Activated B cell treated with CpG ODN at 0.5 μM for 24 hours (primary cell): ENCODE measurements at regions not wholly inside any gene's neighbourhood (a gene's known extent, or its start where the extent isn't known, plus 50 kb on each side); places are given as distances from the start of the nearest gene placed in this dataset.

Experiments
- ATAC-seq: fragments of 200-7000 bp; cut with Tn5 transposase; one replicate; pipeline ENCODE4 v1.10.0; 2021; ENCODE audit warnings: low read depth, mild to moderate bottlenecking, moderate library complexity
- CTCF ChIA-PET: fragments of 350-600 bp; sonication (Branson Sonifier 250); formaldehyde crosslinking; loops from one replicate; lab custom pipeline; 2021; ENCODE audit warnings: antibody characterized with exemption; lab: Charles Lee
- POLR2A ChIA-PET: fragments of 350-600 bp; sonication (Branson Sonifier 250); formaldehyde crosslinking; loops from one replicate; lab custom pipeline; 2021; ENCODE audit warnings: antibody characterized with exemption; lab: Charles Lee
- DNase-seq: peaks from one replicate; pipeline ENCODE4 v3.0.0; 2022
- H3K27ac Mint-ChIP-seq: one replicate; pipeline ENCODE4 v1.8.0; 2020; ENCODE audit warnings: mixed read lengths
- H3K27me3 Mint-ChIP-seq: one replicate; pipeline ENCODE4 v1.8.0; 2021; ENCODE audit warnings: mixed read lengths
- H3K36me3 Mint-ChIP-seq: one replicate; pipeline ENCODE4 v1.8.0; 2021; ENCODE audit warnings: low read depth, mixed read lengths
- H3K4me1 Mint-ChIP-seq: one replicate; pipeline ENCODE4 v1.8.0; 2021; ENCODE audit warnings: mixed read lengths
- H3K4me3 Mint-ChIP-seq: one replicate; pipeline ENCODE4 v1.8.0; 2020; ENCODE audit warnings: mild to moderate bottlenecking, mixed read lengths
- H3K9me3 Mint-ChIP-seq: one replicate; pipeline ENCODE4 v1.8.0; 2020; ENCODE audit warnings: mixed read lengths
- CTCF ChIP-seq: fragments of 200-600 bp; IDR thresholded peaks from one replicate; pipeline ENCODE4 v1.8.0; 2022; ENCODE audit warnings: antibody characterized with exemption, mild to moderate bottlenecking
- intact Hi-C: fragments of 100-400 bp; cut with micrococcal nuclease; formaldehyde crosslinking; loops from one replicate; pipeline ENCODE4 v1.15.1; 2024

GRCh38 chr17:31588512-31588911, 197.0 kb downstream of the RAB11FIP4 start:
- Mint-ChIP-seq H3K27me3 (no peaks in the 10 kb centered on the region), H3K4me3 (no peak overlapping the region), H3K27ac (no peak overlapping the region)

GRCh38 chr17:31588034-31588433, 196.6 kb downstream of the RAB11FIP4 start:
- no peak for TF ChIP-seq CTCF
- ATAC-seq (no peak), DNase-seq (no peak)
- intact Hi-C loops: no loop called here
- CTCF ChIA-PET: no interaction called here
- Mint-ChIP-seq H3K4me3 (no peak overlapping the region), H3K27me3 (no peaks in the 10 kb centered on the region), H3K27ac (no peak overlapping the region), H3K4me1 (peaks cover 2% of the 10 kb centered on the region), H3K9me3 (no peaks in the 10 kb centered on the region), H3K36me3 (no peaks in the 10 kb centered on the region)
- POLR2A ChIA-PET: no interaction called here

More at GRCh38 chr17:31588512-31588911, 197.0 kb downstream of the RAB11FIP4 start:
- POLR2A ChIA-PET: no interaction called here
- DNase-seq (no peak), ATAC-seq (no peak)
- H3K4me1 Mint-ChIP-seq: peaks cover 2% of the 10 kb centered on the region
- no peaks in the 10 kb centered on the region for H3K36me3 Mint-ChIP-seq
- CTCF ChIA-PET: no interaction called here
- no peaks in the 10 kb centered on the region for H3K9me3 Mint-ChIP-seq
- intact Hi-C loops: no loop called here
- TF ChIP-seq CTCF: no peak
